ENCODE measurements at regions not wholly inside any gene's neighbourhood (a gene's known extent, or its start where the extent isn't known, plus 50 kb on each side); places are given as distances from the start of the nearest gene placed in this dataset.

DNA sequence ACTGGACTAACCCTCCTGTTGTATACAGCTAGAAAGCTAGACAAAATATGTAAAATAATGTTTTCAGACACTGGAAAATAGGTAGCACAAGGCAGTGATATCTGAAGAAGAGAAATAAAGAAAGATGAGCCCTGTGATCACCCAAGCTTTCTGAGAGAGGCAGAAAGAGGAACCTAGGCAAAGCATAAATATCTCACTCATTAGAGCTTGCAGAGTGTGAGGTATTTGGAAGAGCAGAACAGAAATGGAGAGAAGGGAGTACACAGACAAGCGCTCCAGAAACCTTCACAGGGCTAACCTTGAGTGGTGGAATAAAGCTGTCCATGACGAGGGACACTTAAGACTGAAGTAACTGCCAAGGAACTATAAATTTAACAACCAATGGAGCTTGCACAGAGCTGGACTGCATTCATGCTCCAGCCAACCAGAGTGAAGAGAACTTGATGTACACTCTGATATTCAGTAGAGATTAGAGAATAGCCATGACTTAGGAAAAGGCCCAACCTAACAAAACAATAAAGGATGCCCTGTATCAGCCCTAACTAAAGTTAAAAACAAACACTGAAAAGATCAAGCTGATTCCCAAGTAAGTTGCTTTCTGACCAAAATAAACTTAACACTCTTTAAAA is 280.9 kb upstream of the STXBP5 start:
- Histone ChIP-seq H3K9me3 (ENCODE audit: control insufficient read depth, insufficient read depth, low read depth, low read length) (no peaks in the 10 kb centered on the region), H3K79me2 (ENCODE audit: control insufficient read depth, insufficient read depth, low read length) (no peaks in the 10 kb centered on the region), H3K9ac (ENCODE audit: insufficient read depth, low read length) (no peak overlapping the region), H4K20me1 (ENCODE audit: control insufficient read depth, extremely low read depth, insufficient read depth, low read length) (no peaks in the 10 kb centered on the region), H3K27me3 (ENCODE audit: control insufficient read depth, insufficient read depth, low read length) (no peaks in the 10 kb centered on the region), H3K27ac (ENCODE audit: insufficient read depth, low read length) (no peak overlapping the region), H3K4me2 (ENCODE audit: extremely low read depth, insufficient read depth, low read length) (no peak overlapping the region), H3K4me1 (ENCODE audit: control insufficient read depth, extremely low read depth, insufficient read depth, low read length) (no peaks in the 10 kb centered on the region), H3K36me3 (ENCODE audit: control insufficient read depth, insufficient read depth, low read length) (no peaks in the 10 kb centered on the region), H3K4me3 (replicated peaks in 1 of 4; ENCODE audit: control extremely low read depth in 1 of 4, insufficient read depth in 1 of 4, low read depth in 3 of 4, low read length in 4 of 4) (no peak overlapping the region), H2AFZ (ENCODE audit: low read length) (no peak overlapping the region)
- TF ChIP-seq, protein P1, sequence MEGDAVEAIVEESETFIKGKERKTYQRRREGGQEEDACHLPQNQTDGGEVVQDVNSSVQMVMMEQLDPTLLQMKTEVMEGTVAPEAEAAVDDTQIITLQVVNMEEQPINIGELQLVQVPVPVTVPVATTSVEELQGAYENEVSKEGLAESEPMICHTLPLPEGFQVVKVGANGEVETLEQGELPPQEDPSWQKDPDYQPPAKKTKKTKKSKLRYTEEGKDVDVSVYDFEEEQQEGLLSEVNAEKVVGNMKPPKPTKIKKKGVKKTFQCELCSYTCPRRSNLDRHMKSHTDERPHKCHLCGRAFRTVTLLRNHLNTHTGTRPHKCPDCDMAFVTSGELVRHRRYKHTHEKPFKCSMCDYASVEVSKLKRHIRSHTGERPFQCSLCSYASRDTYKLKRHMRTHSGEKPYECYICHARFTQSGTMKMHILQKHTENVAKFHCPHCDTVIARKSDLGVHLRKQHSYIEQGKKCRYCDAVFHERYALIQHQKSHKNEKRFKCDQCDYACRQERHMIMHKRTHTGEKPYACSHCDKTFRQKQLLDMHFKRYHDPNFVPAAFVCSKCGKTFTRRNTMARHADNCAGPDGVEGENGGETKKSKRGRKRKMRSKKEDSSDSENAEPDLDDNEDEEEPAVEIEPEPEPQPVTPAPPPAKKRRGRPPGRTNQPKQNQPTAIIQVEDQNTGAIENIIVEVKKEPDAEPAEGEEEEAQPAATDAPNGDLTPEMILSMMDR (conservative IDR thresholded peaks at IDR 0.05 in 1 of 2, IDR thresholded peaks at IDR 0.05 in 1 of 2; ENCODE audit: low read depth in 1 of 2, low read length in 2 of 2) = no peak
- no peak for TF ChIP-seq EZH2 (IDR thresholded peaks at IDR 0.05; ENCODE audit: low read length, missing control alignments)
- no peak for DNase-seq (ENCODE audit: low read depth in 2 of 2)

DNA sequence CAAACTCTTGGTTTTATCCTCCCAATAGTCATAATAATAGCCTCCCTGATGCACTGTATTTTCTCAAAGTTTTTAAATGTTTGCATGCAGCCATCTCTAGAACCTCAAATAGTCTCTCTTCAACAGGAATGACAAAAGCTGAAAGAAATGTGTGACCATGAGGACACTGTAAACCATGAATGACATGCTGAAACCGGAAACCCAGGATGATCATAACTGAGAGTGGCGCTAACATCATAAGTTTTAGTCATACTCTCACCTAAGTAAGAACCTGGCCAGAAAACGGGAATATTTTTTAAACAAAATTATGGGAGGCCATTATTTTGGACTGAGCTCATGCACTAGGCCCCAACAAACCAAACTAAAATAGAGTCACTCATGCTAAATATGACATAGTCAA is 278.4 kb upstream of the STXBP5 start:
- H2AFZ ChIP-seq (ENCODE audit: low read length) = no peak overlapping the region
- H3K9ac ChIP-seq (ENCODE audit: insufficient read depth, low read length) = no peak overlapping the region
- H3K4me3 ChIP-seq (replicated peaks in 1 of 4; ENCODE audit: control extremely low read depth in 1 of 4, insufficient read depth in 1 of 4, low read depth in 3 of 4, low read length in 4 of 4) = no peak overlapping the region
- TF ChIP-seq, protein P1 (conservative IDR thresholded peaks at IDR 0.05 in 1 of 2, IDR thresholded peaks at IDR 0.05 in 1 of 2; ENCODE audit: low read depth in 1 of 2, low read length in 2 of 2) = no peak
- TF ChIP-seq EZH2 (IDR thresholded peaks at IDR 0.05; ENCODE audit: low read length, missing control alignments) = no peak
- DNase-seq (ENCODE audit: low read depth in 2 of 2) = no peak
- no peaks in the 10 kb centered on the region for H3K79me2 ChIP-seq (ENCODE audit: control insufficient read depth, insufficient read depth, low read length)
- no peaks in the 10 kb centered on the region for H3K27me3 ChIP-seq (ENCODE audit: control insufficient read depth, insufficient read depth, low read length)
- H3K4me1 ChIP-seq (ENCODE audit: control insufficient read depth, extremely low read depth, insufficient read depth, low read length) = no peaks in the 10 kb centered on the region
- H3K4me2 ChIP-seq (ENCODE audit: extremely low read depth, insufficient read depth, low read length) = no peak overlapping the region
- no peaks in the 10 kb centered on the region for H3K36me3 ChIP-seq (ENCODE audit: control insufficient read depth, insufficient read depth, low read length)
- H3K9me3 ChIP-seq (ENCODE audit: control insufficient read depth, insufficient read depth, low read depth, low read length) = no peaks in the 10 kb centered on the region
- no peaks in the 10 kb centered on the region for H4K20me1 ChIP-seq (ENCODE audit: control insufficient read depth, extremely low read depth, insufficient read depth, low read length)
- no peak overlapping the region for H3K27ac ChIP-seq (ENCODE audit: insufficient read depth, low read length)

DNA sequence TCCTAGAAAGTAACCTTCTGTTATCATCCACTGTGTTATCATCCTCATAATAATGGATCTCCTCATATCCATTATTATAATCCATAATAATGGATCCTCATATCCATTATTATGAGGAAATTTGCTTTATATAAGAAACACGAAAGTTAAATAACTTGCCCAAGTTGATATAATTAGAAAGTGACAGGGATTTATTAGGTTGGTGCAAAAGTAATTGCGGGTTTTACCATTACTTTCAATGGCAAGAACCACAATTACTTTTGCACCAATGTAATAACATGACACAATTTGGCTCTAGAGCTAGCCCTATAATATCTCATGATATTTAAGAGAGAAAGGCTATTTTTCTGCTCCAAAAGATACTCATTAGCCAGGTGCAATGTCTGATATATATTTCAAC is 275.7 kb upstream of the STXBP5 start:
- H3K27ac ChIP-seq (ENCODE audit: insufficient read depth, low read length) = no peak overlapping the region
- no peak for DNase-seq (ENCODE audit: low read depth in 2 of 2)
- no peaks in the 10 kb centered on the region for H3K36me3 ChIP-seq (ENCODE audit: control insufficient read depth, insufficient read depth, low read length)
- no peaks in the 10 kb centered on the region for H4K20me1 ChIP-seq (ENCODE audit: control insufficient read depth, extremely low read depth, insufficient read depth, low read length)
- no peak overlapping the region for H3K4me3 ChIP-seq (replicated peaks in 1 of 4; ENCODE audit: control extremely low read depth in 1 of 4, insufficient read depth in 1 of 4, low read depth in 3 of 4, low read length in 4 of 4)
- H3K9me3 ChIP-seq (ENCODE audit: control insufficient read depth, insufficient read depth, low read depth, low read length) = no peaks in the 10 kb centered on the region
- no peak overlapping the region for H3K9ac ChIP-seq (ENCODE audit: insufficient read depth, low read length)
- H2AFZ ChIP-seq (ENCODE audit: low read length) = no peak overlapping the region
- H3K4me1 ChIP-seq (ENCODE audit: control insufficient read depth, extremely low read depth, insufficient read depth, low read length) = no peaks in the 10 kb centered on the region
- TF ChIP-seq EZH2 (IDR thresholded peaks at IDR 0.05; ENCODE audit: low read length, missing control alignments) = no peak
- TF ChIP-seq, protein P1 (conservative IDR thresholded peaks at IDR 0.05 in 1 of 2, IDR thresholded peaks at IDR 0.05 in 1 of 2; ENCODE audit: low read depth in 1 of 2, low read length in 2 of 2) = no peak
- no peak overlapping the region for H3K4me2 ChIP-seq (ENCODE audit: extremely low read depth, insufficient read depth, low read length)
- H3K79me2 ChIP-seq (ENCODE audit: control insufficient read depth, insufficient read depth, low read length) = no peaks in the 10 kb centered on the region
- no peaks in the 10 kb centered on the region for H3K27me3 ChIP-seq (ENCODE audit: control insufficient read depth, insufficient read depth, low read length)
